Mesothelial cell of epicardium (in vitro differentiated cells): ENCODE measurements at regions not wholly inside any gene's neighbourhood (a gene's known extent, or its start where the extent isn't known, plus 50 kb on each side); places are given as distances from the start of the nearest gene placed in this dataset.

Experiments used
- DNase-seq, 2 experiments: peaks; one replicate each; pipeline ENCODE4 v3.0.0; 2021; ENCODE audit warnings: low spot score in 2 of 2; ENCODE audit not compliant: unreplicated experiment in 2 of 2
- H3K27ac Mint-ChIP-seq: 2 replicates; pipeline ENCODE4 v1.8.0; 2021; ENCODE audit warnings: mixed read lengths
- H3K27me3 Mint-ChIP-seq: 2 replicates; pipeline ENCODE4 v1.8.0; 2021; ENCODE audit warnings: low read depth, mixed read lengths
- H3K36me3 Mint-ChIP-seq: 2 replicates; pipeline ENCODE4 v1.8.0; 2021; ENCODE audit warnings: mixed read lengths
- H3K4me1 Mint-ChIP-seq: 2 replicates; pipeline ENCODE4 v1.8.0; 2021; ENCODE audit warnings: mixed read lengths
- H3K4me3 Mint-ChIP-seq: 2 replicates; pipeline ENCODE4 v1.8.0; 2021; ENCODE audit warnings: mild to moderate bottlenecking, moderate library complexity, mixed read lengths
- H3K9me3 Mint-ChIP-seq: 2 replicates; pipeline ENCODE4 v1.8.0; 2021; ENCODE audit warnings: mixed read lengths
- TF ChIP-seq, protein P1 (sequence below): fragments of 200-600 bp; sonication (generic); IDR thresholded peaks from one replicate; pipeline ENCODE4 v1.5.0; 2021; ENCODE audit warnings: antibody characterized with exemption; ENCODE audit not compliant: unreplicated experiment

DNA sequence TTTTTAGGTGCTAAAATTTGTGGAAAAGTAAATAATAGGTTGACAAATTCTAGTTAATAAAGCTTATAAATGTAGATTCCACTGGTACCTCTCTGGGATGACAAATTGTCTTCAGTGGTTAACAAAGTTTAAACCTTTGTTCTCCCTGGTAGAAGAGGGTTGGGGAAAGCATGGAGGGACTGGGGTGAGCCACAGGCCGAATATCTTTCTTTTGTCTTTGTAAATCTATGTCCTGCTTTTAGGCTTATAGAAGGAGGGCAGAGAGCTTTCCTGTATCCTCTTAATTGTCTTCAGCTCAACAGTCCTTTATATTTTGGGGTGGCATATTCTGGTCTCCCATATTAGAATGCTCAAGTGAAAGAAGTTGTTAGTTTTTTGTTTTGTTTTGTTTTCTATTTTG lies 142.2 kb upstream of the CNOT2 start:
- no peaks in the 10 kb centered on the region for H3K36me3 Mint-ChIP-seq
- H3K9me3 Mint-ChIP-seq = no peaks in the 10 kb centered on the region
- no peak for DNase-seq
- TF ChIP-seq, protein P1, sequence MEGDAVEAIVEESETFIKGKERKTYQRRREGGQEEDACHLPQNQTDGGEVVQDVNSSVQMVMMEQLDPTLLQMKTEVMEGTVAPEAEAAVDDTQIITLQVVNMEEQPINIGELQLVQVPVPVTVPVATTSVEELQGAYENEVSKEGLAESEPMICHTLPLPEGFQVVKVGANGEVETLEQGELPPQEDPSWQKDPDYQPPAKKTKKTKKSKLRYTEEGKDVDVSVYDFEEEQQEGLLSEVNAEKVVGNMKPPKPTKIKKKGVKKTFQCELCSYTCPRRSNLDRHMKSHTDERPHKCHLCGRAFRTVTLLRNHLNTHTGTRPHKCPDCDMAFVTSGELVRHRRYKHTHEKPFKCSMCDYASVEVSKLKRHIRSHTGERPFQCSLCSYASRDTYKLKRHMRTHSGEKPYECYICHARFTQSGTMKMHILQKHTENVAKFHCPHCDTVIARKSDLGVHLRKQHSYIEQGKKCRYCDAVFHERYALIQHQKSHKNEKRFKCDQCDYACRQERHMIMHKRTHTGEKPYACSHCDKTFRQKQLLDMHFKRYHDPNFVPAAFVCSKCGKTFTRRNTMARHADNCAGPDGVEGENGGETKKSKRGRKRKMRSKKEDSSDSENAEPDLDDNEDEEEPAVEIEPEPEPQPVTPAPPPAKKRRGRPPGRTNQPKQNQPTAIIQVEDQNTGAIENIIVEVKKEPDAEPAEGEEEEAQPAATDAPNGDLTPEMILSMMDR = no peak
- H3K27ac Mint-ChIP-seq = no peak overlapping the region
- no peak overlapping the region for H3K4me3 Mint-ChIP-seq
- H3K4me1 Mint-ChIP-seq = peaks cover 11% of the 10 kb centered on the region
- H3K27me3 Mint-ChIP-seq = no peaks in the 10 kb centered on the region

- Mint-ChIP-seq H3K27me3 (no peaks in the 10 kb centered on the region), H3K9me3 (peaks cover 19% of the 10 kb centered on the region), H3K27ac (no peak overlapping the region), H3K4me3 (no peak overlapping the region), H3K36me3 (peaks cover 10% of the 10 kb centered on the region), H3K4me1 (peaks cover 8% of the 10 kb centered on the region)
- no peak for DNase-seq
- TF ChIP-seq, protein P1 = no peak
Observed at GRCh38 chr12:70106347-70106746, 136.9 kb upstream of the CNOT2 start.

DNA sequence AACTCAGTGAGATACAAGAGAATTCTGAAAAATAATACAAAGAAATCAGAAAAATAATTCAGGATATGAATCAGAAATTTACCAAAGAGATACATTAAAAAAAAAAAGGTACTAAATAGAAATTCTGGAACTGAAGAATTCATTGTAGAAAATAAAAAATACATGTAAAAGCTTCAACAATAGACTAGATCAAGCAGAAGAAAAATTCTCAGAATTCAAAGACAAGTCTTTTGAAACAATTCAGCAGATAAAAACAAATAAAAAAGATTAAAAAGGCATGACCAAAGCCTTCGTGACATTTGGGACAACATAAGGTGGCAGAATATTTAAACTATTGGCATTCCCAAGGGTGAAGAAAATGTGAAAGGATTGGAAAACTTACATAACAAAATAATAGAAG lies 133.1 kb upstream of the CNOT2 start:
- Mint-ChIP-seq H3K36me3 (peaks cover 10% of the 10 kb centered on the region), H3K27ac (no peak overlapping the region), H3K27me3 (no peaks in the 10 kb centered on the region), H3K9me3 (peaks cover 51% of the 10 kb centered on the region), H3K4me3 (no peak overlapping the region), H3K4me1 (no peaks in the 10 kb centered on the region)
- no peak for DNase-seq
- TF ChIP-seq, protein P1 = no peak

GRCh38 chr12:70117670-70118069 lies 125.6 kb upstream of the CNOT2 start:
- H3K27ac Mint-ChIP-seq = no peak overlapping the region
- H3K36me3 Mint-ChIP-seq = no peaks in the 10 kb centered on the region
- peaks cover 24% of the 10 kb centered on the region for H3K9me3 Mint-ChIP-seq
- TF ChIP-seq, protein P1 = no peak
- H3K27me3 Mint-ChIP-seq = no peaks in the 10 kb centered on the region
- no peak for DNase-seq
- no peak overlapping the region for H3K4me3 Mint-ChIP-seq
- no peaks in the 10 kb centered on the region for H3K4me1 Mint-ChIP-seq

- no peak overlapping the region for H3K4me3 Mint-ChIP-seq
- H3K4me1 Mint-ChIP-seq = no peaks in the 10 kb centered on the region
- no peak for DNase-seq
- no peaks in the 10 kb centered on the region for H3K36me3 Mint-ChIP-seq
- peaks cover 6% of the 10 kb centered on the region for H3K9me3 Mint-ChIP-seq
- TF ChIP-seq, protein P1 = no peak
- no peaks in the 10 kb centered on the region for H3K27me3 Mint-ChIP-seq
- H3K27ac Mint-ChIP-seq = no peak overlapping the region
Observed at GRCh38 chr12:70120970-70121369, 122.3 kb upstream of the CNOT2 start.

DNA sequence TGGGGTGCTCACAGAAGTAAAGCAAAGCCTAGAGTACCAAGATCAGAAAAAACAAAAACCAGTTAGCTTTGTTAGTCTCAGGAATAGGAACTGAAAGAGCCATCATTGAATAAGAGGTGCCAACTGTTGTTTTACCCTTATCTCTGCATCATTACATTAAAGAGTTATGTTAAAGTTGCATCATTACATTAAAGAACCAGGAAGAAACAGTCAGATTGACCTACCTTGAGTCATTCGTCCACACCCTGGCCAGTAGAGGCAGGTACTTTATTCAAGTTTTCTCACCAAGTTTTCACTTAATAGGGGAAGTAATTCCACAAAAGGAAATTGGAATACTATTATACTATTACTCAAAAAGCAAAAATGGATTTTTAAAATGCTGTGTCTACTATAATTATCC lies 121.7 kb upstream of the CNOT2 start:
- Mint-ChIP-seq H3K36me3 (no peaks in the 10 kb centered on the region), H3K4me1 (no peaks in the 10 kb centered on the region), H3K9me3 (peaks cover 6% of the 10 kb centered on the region), H3K27me3 (no peaks in the 10 kb centered on the region), H3K4me3 (no peak overlapping the region), H3K27ac (no peak overlapping the region)
- TF ChIP-seq, protein P1 = no peak
- no peak for DNase-seq
